Umbilical cord (tissue), 1 donor: ENCODE measurements at regions not wholly inside any gene's neighbourhood (a gene's known extent, or its start where the extent isn't known, plus 50 kb on each side); places are given as distances from the start of the nearest gene placed in this dataset.
"Not testable (repeated sequence)": the region's sequence is repeated elsewhere in the genome, so short reads cannot be mapped to it uniquely, and the experiment has no call there.

Experiments used
- DNase-seq: peaks from one replicate; pipeline ENCODE4 v3.0.0-alpha.2; 2015; ENCODE audit warnings: low spot score

GRCh38 chrX:150051096-150051495 lies 112.8 kb upstream of the EOLA2 start:
- DNase-seq = no peak

- no peak for DNase-seq
Observed at GRCh38 chrX:150052226-150052625, 113.9 kb upstream of the EOLA2 start.

GRCh38 chrX:150058728-150059127 lies 120.4 kb upstream of the EOLA2 start:
- no peak for DNase-seq

GRCh38 chrX:150060406-150060805 lies 122.1 kb upstream of the EOLA2 start:
- DNase-seq = no peak

GRCh38 chrX:150062292-150063137 lies 124.2 kb upstream of the EOLA2 start:
- peak; percentile 24 for DNase-seq

GRCh38 chrX:150063138-150063518 lies 124.8 kb upstream of the EOLA2 start:
- no peak for DNase-seq

GRCh38 chrX:150063674-150064073 lies 125.4 kb upstream of the EOLA2 start:
- no peak for DNase-seq

- no peak for DNase-seq
Observed at GRCh38 chrX:150074175-150074574, 135.9 kb upstream of the EOLA2 start.

GRCh38 chrX:150080497-150080896 lies 142.2 kb upstream of the EOLA2 start:
- no peak for DNase-seq

GRCh38 chrX:150081076-150081475 lies 142.8 kb upstream of the EOLA2 start:
- DNase-seq = no peak

- peak; percentile 40 for DNase-seq
Observed at GRCh38 chrX:150084496-150085229, 146.4 kb upstream of the EOLA2 start.

GRCh38 chrX:150085881-150086280 lies 147.6 kb upstream of the EOLA2 start:
- DNase-seq = no peak

- DNase-seq = no peak
Observed at GRCh38 chrX:150086371-150086770, 148.1 kb upstream of the EOLA2 start.

GRCh38 chrX:150087612-150088011 lies 149.3 kb upstream of the EOLA2 start:
- no peak for DNase-seq

- no peak for DNase-seq
Observed at GRCh38 chrX:150088042-150088441, 149.8 kb upstream of the EOLA2 start.

GRCh38 chrX:150088766-150089518 lies 150.7 kb upstream of the EOLA2 start:
- DNase-seq = peak; percentile 43

- not testable (repeated sequence) for DNase-seq
Observed at GRCh38 chrX:150091300-150091699, 153.0 kb upstream of the EOLA2 start.

GRCh38 chrX:150092549-150092948 lies 154.3 kb upstream of the EOLA2 start:
- no peak for DNase-seq

- no peak for DNase-seq
Observed at GRCh38 chrX:150094375-150094774, 156.1 kb upstream of the EOLA2 start.

- DNase-seq = peak; percentile 4
Observed at GRCh38 chrX:150094996-150095395, 156.7 kb upstream of the EOLA2 start.

- DNase-seq = no peak
Observed at GRCh38 chrX:150099316-150099715, 161.0 kb upstream of the EOLA2 start.

- DNase-seq = no peak
Observed at GRCh38 chrX:150100261-150100660, 162.0 kb upstream of the EOLA2 start.
